ENCODE measurements at regions not wholly inside any gene's neighbourhood (a gene's known extent, or its start where the extent isn't known, plus 50 kb on each side); places are given as distances from the start of the nearest gene placed in this dataset.

- H3K4me2 ChIP-seq (ENCODE audit: low read length): peak overlapping the region; percentile 54
- FAIRE-seq (peak; percentile 93), DNase-seq (ENCODE audit: low read depth) (peak; percentile 87)
- H3K27me3 Mint-ChIP-seq (ENCODE audit: low read depth, unreplicated experiment): no peaks in the 10 kb centered on the region
- H3K36me3 Mint-ChIP-seq (ENCODE audit: low read depth, unreplicated experiment): no peaks in the 10 kb centered on the region
- no peak overlapping the region for H3K4me3 ChIP-seq (ENCODE audit: insufficient read depth, low read depth, low read length)
- H2AFZ ChIP-seq (ENCODE audit: low read depth, low read length): no peak overlapping the region
- H3K27me3 ChIP-seq (ENCODE audit: insufficient read depth, low read length): no peaks in the 10 kb centered on the region
- H3K27ac ChIP-seq (ENCODE audit: low read depth, low read length): peak overlapping the region; percentile 77
- peaks cover 24% of the 10 kb centered on the region for H3K4me1 ChIP-seq (ENCODE audit: insufficient read depth, low read length)
- TF ChIP-seq EZH2 (IDR thresholded peaks at IDR 0.05; ENCODE audit: insufficient read depth, low read length): no peak
- no peak for TF ChIP-seq CTCF (IDR thresholded peaks at IDR 0.05; ENCODE audit: insufficient read depth, low read depth, low read length)
- peak overlapping the region; percentile 41 for H3K9ac ChIP-seq (ENCODE audit: low read length)
- no peaks in the 10 kb centered on the region for H3K79me2 ChIP-seq (ENCODE audit: insufficient read depth, low read length)
- H3K9me3 ChIP-seq (ENCODE audit: insufficient read depth, low read depth, low read length): no peaks in the 10 kb centered on the region
- no peaks in the 10 kb centered on the region for H3K36me3 ChIP-seq (ENCODE audit: insufficient read depth, low read length)
- peaks cover 3% of the 10 kb centered on the region for H3K9me3 Mint-ChIP-seq (ENCODE audit: unreplicated experiment)
- H3K4me1 Mint-ChIP-seq (ENCODE audit: low read depth, unreplicated experiment): peaks cover 34% of the 10 kb centered on the region
- no peak overlapping the region for H3K4me3 Mint-ChIP-seq (ENCODE audit: unreplicated experiment)
- no peaks in the 10 kb centered on the region for H4K20me1 ChIP-seq (ENCODE audit: insufficient read depth, low read length)
- peak overlapping the region; percentile 98 for H3K27ac Mint-ChIP-seq (ENCODE audit: unreplicated experiment)
Observed at GRCh38 chr5:103424453-103425205, 138.0 kb downstream of the NUDT12 start.

DNA sequence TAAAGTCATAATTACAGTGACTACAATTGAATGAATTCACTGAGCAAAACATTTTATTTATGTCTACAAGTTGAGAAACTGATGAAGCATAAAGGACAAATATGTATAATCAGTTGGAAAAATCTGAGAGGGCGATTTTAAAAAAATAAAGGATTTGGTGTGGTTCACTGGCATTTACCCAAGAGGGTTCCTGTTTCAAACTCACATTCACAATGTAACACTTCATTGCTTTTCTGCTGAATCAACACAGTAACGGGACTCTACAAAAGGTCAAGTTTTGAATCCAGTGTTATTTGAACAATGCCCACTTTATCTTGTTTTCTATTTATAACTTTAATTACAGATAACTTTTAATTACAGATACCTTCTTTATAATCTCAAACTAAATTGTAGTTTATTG is 138.6 kb downstream of the NUDT12 start:
- Histone ChIP-seq H3K79me2 (ENCODE audit: insufficient read depth, low read length) (no peaks in the 10 kb centered on the region), H3K4me1 (ENCODE audit: insufficient read depth, low read length) (peaks cover 24% of the 10 kb centered on the region), H3K9me3 (ENCODE audit: insufficient read depth, low read depth, low read length) (no peaks in the 10 kb centered on the region), H3K27me3 (ENCODE audit: insufficient read depth, low read length) (no peaks in the 10 kb centered on the region), H2AFZ (ENCODE audit: low read depth, low read length) (no peak overlapping the region), H3K27ac (ENCODE audit: low read depth, low read length) (peak overlapping the region; percentile 77), H3K9ac (ENCODE audit: low read length) (no peak overlapping the region), H4K20me1 (ENCODE audit: insufficient read depth, low read length) (no peaks in the 10 kb centered on the region), H3K4me2 (ENCODE audit: low read length) (peak overlapping the region; percentile 54), H3K4me3 (ENCODE audit: insufficient read depth, low read depth, low read length) (no peak overlapping the region), H3K36me3 (ENCODE audit: insufficient read depth, low read length) (no peaks in the 10 kb centered on the region)
- no peaks in the 10 kb centered on the region for H3K36me3 Mint-ChIP-seq (ENCODE audit: low read depth, unreplicated experiment)
- no peaks in the 10 kb centered on the region for H3K27me3 Mint-ChIP-seq (ENCODE audit: low read depth, unreplicated experiment)
- peaks cover 34% of the 10 kb centered on the region for H3K4me1 Mint-ChIP-seq (ENCODE audit: low read depth, unreplicated experiment)
- no peak for TF ChIP-seq CTCF (IDR thresholded peaks at IDR 0.05; ENCODE audit: insufficient read depth, low read depth, low read length)
- TF ChIP-seq EZH2 (IDR thresholded peaks at IDR 0.05; ENCODE audit: insufficient read depth, low read length): no peak
- peak overlapping the region; percentile 98 for H3K27ac Mint-ChIP-seq (ENCODE audit: unreplicated experiment)
- H3K9me3 Mint-ChIP-seq (ENCODE audit: unreplicated experiment): peaks cover 3% of the 10 kb centered on the region
- peak; percentile 9 for FAIRE-seq
- no peak overlapping the region for H3K4me3 Mint-ChIP-seq (ENCODE audit: unreplicated experiment)
- DNase-seq (ENCODE audit: low read depth): peak; percentile 58

GRCh38 chr5:103422756-103423155 is 139.8 kb downstream of the NUDT12 start:
- Histone ChIP-seq H3K79me2 (ENCODE audit: insufficient read depth, low read length) (no peaks in the 10 kb centered on the region), H3K36me3 (ENCODE audit: insufficient read depth, low read length) (no peaks in the 10 kb centered on the region), H3K4me3 (ENCODE audit: insufficient read depth, low read depth, low read length) (no peak overlapping the region), H3K4me1 (ENCODE audit: insufficient read depth, low read length) (peaks cover 17% of the 10 kb centered on the region), H3K4me2 (ENCODE audit: low read length) (no peak overlapping the region), H3K27me3 (ENCODE audit: insufficient read depth, low read length) (no peaks in the 10 kb centered on the region), H3K9ac (ENCODE audit: low read length) (no peak overlapping the region), H3K27ac (ENCODE audit: low read depth, low read length) (no peak overlapping the region), H3K9me3 (ENCODE audit: insufficient read depth, low read depth, low read length) (no peaks in the 10 kb centered on the region), H2AFZ (ENCODE audit: low read depth, low read length) (no peak overlapping the region), H4K20me1 (ENCODE audit: insufficient read depth, low read length) (no peaks in the 10 kb centered on the region)
- FAIRE-seq (no peak), DNase-seq (ENCODE audit: low read depth) (no peak)
- Mint-ChIP-seq H3K9me3 (ENCODE audit: unreplicated experiment) (peaks cover 3% of the 10 kb centered on the region), H3K27me3 (ENCODE audit: low read depth, unreplicated experiment) (no peaks in the 10 kb centered on the region), H3K4me3 (ENCODE audit: unreplicated experiment) (no peak overlapping the region), H3K27ac (ENCODE audit: unreplicated experiment) (no peak overlapping the region), H3K36me3 (ENCODE audit: low read depth, unreplicated experiment) (no peaks in the 10 kb centered on the region), H3K4me1 (ENCODE audit: low read depth, unreplicated experiment) (peaks cover 31% of the 10 kb centered on the region)
- TF ChIP-seq EZH2 (IDR thresholded peaks at IDR 0.05; ENCODE audit: insufficient read depth, low read length) (no peak), CTCF (IDR thresholded peaks at IDR 0.05; ENCODE audit: insufficient read depth, low read depth, low read length) (no peak)

All from astrocyte (in vitro differentiated cells and primary cell).